Ovary (tissue), 7 donors: ENCODE measurements at regions not wholly inside any gene's neighbourhood (a gene's known extent, or its start where the extent isn't known, plus 50 kb on each side); places are given as distances from the start of the nearest gene placed in this dataset.

ENCODE experiments used
- DNase-seq, 5 donors: peaks; one replicate each; pipeline ENCODE4 v3.0.0-alpha.2; 2019 to 2020
- H3K27ac ChIP-seq, 2 donors: fragments of 200-600 bp; one replicate each; pipeline versions ENCODE4 v1.5.1 to v1.8.0; 2019 to 2022
- H3K27me3 ChIP-seq: fragments of 200-600 bp; one replicate; pipeline ENCODE4 v1.8.0; 2022
- H3K36me3 ChIP-seq: fragments of 200-600 bp; sonication (generic); one replicate; pipeline ENCODE4 v1.5.1; 2019
- H3K4me1 ChIP-seq: one replicate; pipeline ENCODE4 v1.8.1; 2013; ENCODE audit warnings: mild to moderate bottlenecking, moderate library complexity; ENCODE audit not compliant: insufficient read depth
- H3K4me3 ChIP-seq: fragments of 200-600 bp; sonication (generic); one replicate; pipeline ENCODE4 v1.5.1; 2017
- H3K9me3 ChIP-seq, 2 donors: fragments of 200-600 bp in 1 of 2; sonication (generic) in 1 of 2; one replicate each; pipeline versions ENCODE4 v1.5.1 to v1.8.1; 2013 to 2019; ENCODE audit warnings: mild to moderate bottlenecking in 1 of 2, moderate library complexity in 1 of 2
- EP300 ChIP-seq: sonication (generic); formaldehyde crosslinking; IDR thresholded peaks from one replicate; pipeline ENCODE4 v1.6.1; 2017; ENCODE audit warnings: antibody characterized with exemption
- POLR2A ChIP-seq: fragments of 450-650 bp; IDR thresholded peaks from one replicate; pipeline ENCODE4 v1.6.1; 2017; ENCODE audit warnings: antibody characterized with exemption, mild to moderate bottlenecking, moderate library complexity
- WGBS, 3 donors: extraction: QIAGEN DNeasy Blood & Tissue Kit in 1 of 3; methylation state at CpG; one replicate each; pipeline versions ENCODE4 v1.1.5 to v1.1.7; 2013 to 2017; 5-methylcytosine and 5-hydroxymethylcytosine counted together
- intact Hi-C, 4 donors: fragments of 100-400 bp; cut with DNase I; formaldehyde crosslinking; loops; one replicate each; pipeline versions ENCODE4 v1.11.0 to v1.15.1; 2022 to 2023
- TF ChIP-seq, protein P1 (sequence below), 3 donors: fragments of 450-650 bp in 2 of 3; fragments of 200-600 bp in 1 of 3; IDR thresholded peaks; one replicate each; pipeline versions ENCODE4 v1.5.1 to v1.8.0; 2016 to 2022; ENCODE audit warnings: antibody characterized with exemption in 3 of 3, mild to moderate bottlenecking in 1 of 3
- donor health status: DM: no; HTN: no; CAD: no; lungs with moderate emphysema.
- donor health status: DM: no; HTN: no; CAD: no.
- donor health status: Bipolar disorder and iron deficiency.
- donor health status: DM: no; HTN: no; CAD: no.
- donor health status: DM: yes; HTN: yes; CAD: no.

DNA sequence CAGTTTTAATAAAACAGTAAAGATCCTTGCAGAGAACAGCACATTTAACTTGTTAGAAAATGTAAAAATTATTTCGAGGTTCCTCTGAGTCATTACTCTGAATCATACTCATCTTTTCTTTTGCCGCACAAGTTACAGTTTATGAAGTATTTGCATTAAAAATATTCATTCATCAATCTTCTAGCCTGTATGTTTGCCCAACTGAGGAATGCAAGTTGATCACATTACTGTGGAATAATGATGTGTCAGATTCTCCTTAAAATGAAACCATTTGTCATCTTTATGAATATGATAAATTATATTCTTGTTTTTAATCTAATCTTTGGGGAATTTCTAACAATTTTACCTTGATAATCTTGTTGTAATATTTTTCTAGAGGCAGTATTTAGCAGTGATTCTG, 340.4 kb upstream of the OPRM1 start:
- WGBS, 3 donors, result 85 to 88% (median 86%) methylated on average over 2 of the region's 2 CpGs
- Histone ChIP-seq H3K4me1 (no peaks in the 10 kb centered on the region), H3K27ac (no peak overlapping the region), H3K9me3 (no peaks in the 10 kb centered on the region), H3K36me3 (no peaks in the 10 kb centered on the region), H3K27me3 (no peaks in the 10 kb centered on the region), H3K4me3 (no peak overlapping the region)
- intact Hi-C loops, result no loop called here
- no peak for DNase-seq
- TF ChIP-seq EP300 (no peak), POLR2A (no peak)
- TF ChIP-seq, protein P1, sequence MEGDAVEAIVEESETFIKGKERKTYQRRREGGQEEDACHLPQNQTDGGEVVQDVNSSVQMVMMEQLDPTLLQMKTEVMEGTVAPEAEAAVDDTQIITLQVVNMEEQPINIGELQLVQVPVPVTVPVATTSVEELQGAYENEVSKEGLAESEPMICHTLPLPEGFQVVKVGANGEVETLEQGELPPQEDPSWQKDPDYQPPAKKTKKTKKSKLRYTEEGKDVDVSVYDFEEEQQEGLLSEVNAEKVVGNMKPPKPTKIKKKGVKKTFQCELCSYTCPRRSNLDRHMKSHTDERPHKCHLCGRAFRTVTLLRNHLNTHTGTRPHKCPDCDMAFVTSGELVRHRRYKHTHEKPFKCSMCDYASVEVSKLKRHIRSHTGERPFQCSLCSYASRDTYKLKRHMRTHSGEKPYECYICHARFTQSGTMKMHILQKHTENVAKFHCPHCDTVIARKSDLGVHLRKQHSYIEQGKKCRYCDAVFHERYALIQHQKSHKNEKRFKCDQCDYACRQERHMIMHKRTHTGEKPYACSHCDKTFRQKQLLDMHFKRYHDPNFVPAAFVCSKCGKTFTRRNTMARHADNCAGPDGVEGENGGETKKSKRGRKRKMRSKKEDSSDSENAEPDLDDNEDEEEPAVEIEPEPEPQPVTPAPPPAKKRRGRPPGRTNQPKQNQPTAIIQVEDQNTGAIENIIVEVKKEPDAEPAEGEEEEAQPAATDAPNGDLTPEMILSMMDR (IDR thresholded peaks at IDR 0.05), result no peak

DNA sequence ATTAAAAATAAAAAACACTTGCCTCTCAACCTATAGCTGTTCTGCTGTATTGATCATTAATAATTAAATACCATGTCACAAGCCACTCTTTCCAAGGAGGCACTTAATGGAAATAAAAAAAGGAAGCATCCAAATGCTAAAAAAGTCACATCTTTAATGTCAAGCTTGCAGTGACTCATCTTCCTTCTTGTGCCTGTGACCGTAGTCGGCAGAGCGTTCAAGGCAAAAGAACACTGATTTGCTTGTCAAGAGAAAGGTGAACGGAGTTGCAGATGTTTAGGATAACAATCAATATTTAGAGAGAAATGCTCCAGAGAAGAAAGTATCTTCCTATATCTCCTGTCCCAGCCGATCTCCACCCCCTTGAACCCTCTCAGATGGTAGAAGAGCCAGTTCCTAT, 341.0 kb upstream of the OPRM1 start:
- Histone ChIP-seq H3K9me3 (no peaks in the 10 kb centered on the region), H3K4me1 (no peaks in the 10 kb centered on the region), H3K27me3 (no peaks in the 10 kb centered on the region), H3K4me3 (no peak overlapping the region), H3K36me3 (no peaks in the 10 kb centered on the region), H3K27ac (no peak overlapping the region)
- DNase-seq, result no peak
- TF ChIP-seq EP300, result no peak
- no peak for TF ChIP-seq POLR2A
- TF ChIP-seq, protein P1 (IDR thresholded peaks at IDR 0.05), result no peak
- WGBS, 3 donors, result 86 to 91% (median 89%) methylated on average over 5 of the region's 5 CpGs
- intact Hi-C loops, result no loop called here

DNA sequence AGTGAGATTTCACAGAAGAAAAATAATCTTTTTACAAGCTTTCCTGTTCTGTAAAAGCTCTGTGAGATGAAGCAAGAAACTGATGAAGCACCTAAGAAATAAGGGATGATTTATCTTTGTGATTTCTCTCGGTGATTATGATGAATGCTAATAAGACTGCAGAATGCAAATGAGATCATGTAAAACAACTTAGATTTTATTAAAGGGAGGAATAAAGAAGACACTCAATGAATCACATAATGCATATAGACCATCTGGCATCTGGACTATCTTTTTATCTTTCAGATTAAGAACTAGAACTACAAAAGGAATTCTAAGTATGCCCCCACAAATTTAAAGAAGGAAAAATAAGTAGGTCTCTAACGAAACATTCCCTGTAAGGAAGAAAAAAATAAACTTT, 361.5 kb upstream of the OPRM1 start:
- H3K4me3 ChIP-seq, result no peak overlapping the region
- no peaks in the 10 kb centered on the region for H3K9me3 ChIP-seq
- intact Hi-C loops, result no loop called here
- no peaks in the 10 kb centered on the region for H3K4me1 ChIP-seq
- H3K36me3 ChIP-seq, result no peaks in the 10 kb centered on the region
- no peak for DNase-seq
- TF ChIP-seq POLR2A, result no peak
- no peak for TF ChIP-seq EP300
- TF ChIP-seq, protein P1 (IDR thresholded peaks at IDR 0.05), result no peak
- 36 to 44% (median 43%) methylated on average over 2 of the region's 2 CpGs for WGBS, 3 donors
- no peak overlapping the region for H3K27ac ChIP-seq
- no peaks in the 10 kb centered on the region for H3K27me3 ChIP-seq

DNA sequence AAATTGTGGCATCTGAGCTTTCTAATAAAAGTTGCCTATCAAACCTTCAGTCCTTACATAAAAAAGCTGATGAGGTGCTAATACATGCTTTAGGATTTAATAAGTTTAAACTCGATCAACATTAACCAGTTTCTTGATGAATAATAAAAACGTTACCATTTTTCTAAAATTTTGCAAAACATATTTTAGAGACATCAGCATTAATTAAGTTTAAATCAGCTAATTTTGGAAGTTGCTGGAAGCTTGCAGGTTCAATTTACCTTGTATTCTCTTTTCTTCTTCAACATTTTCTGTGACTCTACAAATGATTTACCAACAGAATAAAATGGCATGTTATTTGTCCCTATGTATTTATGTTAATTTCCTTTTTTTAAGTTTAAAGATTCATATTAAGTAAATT, 365.3 kb upstream of the OPRM1 start:
- H3K27ac ChIP-seq, result no peak overlapping the region
- H3K4me3 ChIP-seq, result no peak overlapping the region
- no peaks in the 10 kb centered on the region for H3K4me1 ChIP-seq
- 74 to 85% (median 78%) methylated on average over 2 of the region's 2 CpGs for WGBS, 3 donors
- TF ChIP-seq, protein P1 (IDR thresholded peaks at IDR 0.05), result no peak
- TF ChIP-seq EP300, result no peak
- TF ChIP-seq POLR2A, result no peak
- H3K27me3 ChIP-seq, result no peaks in the 10 kb centered on the region
- H3K36me3 ChIP-seq, result no peaks in the 10 kb centered on the region
- no peaks in the 10 kb centered on the region for H3K9me3 ChIP-seq
- intact Hi-C loops, result no loop called here
- no peak for DNase-seq

DNA sequence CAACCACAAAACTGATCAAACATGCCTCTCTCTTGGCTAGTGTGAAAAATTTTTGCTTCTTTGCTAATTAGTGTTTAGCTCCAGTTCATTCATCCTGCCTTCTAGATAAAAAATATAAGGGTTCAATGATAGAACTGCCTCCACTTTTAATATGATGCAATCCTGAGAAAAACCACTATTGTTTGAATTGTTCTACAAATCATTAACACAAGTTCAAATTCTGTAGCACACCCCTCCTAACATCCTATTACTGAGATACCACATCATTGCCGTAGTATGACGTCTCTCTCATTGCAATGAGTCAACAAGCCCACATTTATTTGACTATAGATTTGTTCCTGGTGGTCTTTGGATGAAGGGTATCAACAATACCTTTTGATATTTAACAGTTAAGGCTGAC, 365.8 kb upstream of the OPRM1 start:
- no peaks in the 10 kb centered on the region for H3K36me3 ChIP-seq
- H3K4me1 ChIP-seq, result no peaks in the 10 kb centered on the region
- no peaks in the 10 kb centered on the region for H3K9me3 ChIP-seq
- no peaks in the 10 kb centered on the region for H3K27me3 ChIP-seq
- no peak overlapping the region for H3K27ac ChIP-seq
- H3K4me3 ChIP-seq, result no peak overlapping the region
- intact Hi-C loops, result no loop called here
- TF ChIP-seq, protein P1 (IDR thresholded peaks at IDR 0.05), result no peak
- no peak for TF ChIP-seq EP300
- no peak for TF ChIP-seq POLR2A
- no peak for DNase-seq
- WGBS, 3 donors, result 73 to 78% (median 77%) methylated on average over 2 of the region's 2 CpGs
